ENCODE measurements at regions not wholly inside any gene's neighbourhood (a gene's known extent, or its start where the extent isn't known, plus 50 kb on each side); places are given as distances from the start of the nearest gene placed in this dataset.

DNA sequence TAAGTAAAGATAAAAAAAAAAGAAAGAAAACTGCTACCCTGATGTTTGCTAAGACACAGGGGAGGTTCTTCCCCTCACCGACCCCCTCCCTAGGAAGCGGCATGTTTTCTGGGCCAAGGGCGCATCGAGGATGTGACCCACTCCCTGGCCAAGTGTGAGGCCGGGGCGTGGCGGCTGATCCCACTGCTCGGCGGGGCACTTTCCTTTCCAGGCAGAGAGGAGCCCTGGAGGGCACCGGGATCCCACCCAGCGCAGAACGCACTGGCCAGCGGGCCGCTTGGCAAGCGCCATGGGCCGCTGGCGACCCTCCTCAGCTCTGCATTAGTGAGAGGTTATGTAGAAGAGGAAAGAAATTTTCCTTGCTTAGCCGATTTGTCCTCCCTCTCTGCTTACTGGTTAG is 93.4 kb downstream of the ZNF736 start:
- ChIA-PET CTCF (no interaction called here), POLR2A (ENCODE audit: low non-redundant PET) (no interaction called here)
- H3K27ac ChIP-seq = no peak overlapping the region
- TF ChIP-seq, protein P1, sequence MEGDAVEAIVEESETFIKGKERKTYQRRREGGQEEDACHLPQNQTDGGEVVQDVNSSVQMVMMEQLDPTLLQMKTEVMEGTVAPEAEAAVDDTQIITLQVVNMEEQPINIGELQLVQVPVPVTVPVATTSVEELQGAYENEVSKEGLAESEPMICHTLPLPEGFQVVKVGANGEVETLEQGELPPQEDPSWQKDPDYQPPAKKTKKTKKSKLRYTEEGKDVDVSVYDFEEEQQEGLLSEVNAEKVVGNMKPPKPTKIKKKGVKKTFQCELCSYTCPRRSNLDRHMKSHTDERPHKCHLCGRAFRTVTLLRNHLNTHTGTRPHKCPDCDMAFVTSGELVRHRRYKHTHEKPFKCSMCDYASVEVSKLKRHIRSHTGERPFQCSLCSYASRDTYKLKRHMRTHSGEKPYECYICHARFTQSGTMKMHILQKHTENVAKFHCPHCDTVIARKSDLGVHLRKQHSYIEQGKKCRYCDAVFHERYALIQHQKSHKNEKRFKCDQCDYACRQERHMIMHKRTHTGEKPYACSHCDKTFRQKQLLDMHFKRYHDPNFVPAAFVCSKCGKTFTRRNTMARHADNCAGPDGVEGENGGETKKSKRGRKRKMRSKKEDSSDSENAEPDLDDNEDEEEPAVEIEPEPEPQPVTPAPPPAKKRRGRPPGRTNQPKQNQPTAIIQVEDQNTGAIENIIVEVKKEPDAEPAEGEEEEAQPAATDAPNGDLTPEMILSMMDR (conservative IDR thresholded peaks at IDR 0.05; ENCODE audit: low read depth) = no peak
- no peak for DNase-seq (ENCODE audit: low spot score)
